ENCODE measurements at regions not wholly inside any gene's neighbourhood (a gene's known extent, or its start where the extent isn't known, plus 50 kb on each side); places are given as distances from the start of the nearest gene placed in this dataset.

DNA sequence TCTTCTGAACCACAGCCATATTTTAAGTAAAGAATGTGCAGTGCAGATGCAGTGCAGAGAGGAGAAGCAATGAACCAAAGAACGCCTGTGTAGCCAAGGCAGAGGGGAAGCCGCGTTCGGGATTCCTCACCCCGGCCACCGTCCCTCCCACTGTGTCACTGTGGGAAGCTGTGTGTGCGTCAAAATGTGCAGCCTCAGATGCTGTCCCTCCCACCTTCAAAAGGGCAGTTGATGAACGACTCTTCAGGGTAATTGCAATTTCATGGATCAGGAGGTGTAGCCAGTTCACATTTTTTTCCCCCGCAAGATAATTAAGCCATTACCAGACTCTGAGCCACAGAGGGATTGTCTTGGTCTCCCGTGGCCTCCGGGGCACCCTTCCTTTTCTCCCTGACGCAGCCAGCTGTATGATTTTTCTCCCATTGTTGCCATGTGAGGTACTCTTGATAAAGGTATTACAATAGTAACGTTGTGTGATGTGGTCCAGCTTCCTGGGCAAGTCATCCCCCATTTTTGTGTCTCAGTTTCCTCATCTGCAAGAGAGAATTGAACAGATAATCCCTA lies 190.0 kb downstream of the FOXL1 start (continued):
- TF ChIP-seq, protein P1, sequence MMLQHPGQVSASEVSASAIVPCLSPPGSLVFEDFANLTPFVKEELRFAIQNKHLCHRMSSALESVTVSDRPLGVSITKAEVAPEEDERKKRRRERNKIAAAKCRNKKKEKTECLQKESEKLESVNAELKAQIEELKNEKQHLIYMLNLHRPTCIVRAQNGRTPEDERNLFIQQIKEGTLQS (CRISPR knock-in tag; conservative IDR thresholded peaks at IDR 0.05), result no peak
- TF ChIP-seq ZNF416 (CRISPR knock-in tag; IDR thresholded peaks at IDR 0.05) (no peak), GABPB1 (CRISPR knock-in tag; IDR thresholded peaks at IDR 0.05) (no peak), NFE2L1 (CRISPR knock-in tag; IDR thresholded peaks at IDR 0.05) (no peak), IRF2 (CRISPR knock-in tag; IDR thresholded peaks at IDR 0.05; ENCODE audit: borderline replicate concordance, low read depth) (no peak)
- TF ChIP-seq, protein P2, sequence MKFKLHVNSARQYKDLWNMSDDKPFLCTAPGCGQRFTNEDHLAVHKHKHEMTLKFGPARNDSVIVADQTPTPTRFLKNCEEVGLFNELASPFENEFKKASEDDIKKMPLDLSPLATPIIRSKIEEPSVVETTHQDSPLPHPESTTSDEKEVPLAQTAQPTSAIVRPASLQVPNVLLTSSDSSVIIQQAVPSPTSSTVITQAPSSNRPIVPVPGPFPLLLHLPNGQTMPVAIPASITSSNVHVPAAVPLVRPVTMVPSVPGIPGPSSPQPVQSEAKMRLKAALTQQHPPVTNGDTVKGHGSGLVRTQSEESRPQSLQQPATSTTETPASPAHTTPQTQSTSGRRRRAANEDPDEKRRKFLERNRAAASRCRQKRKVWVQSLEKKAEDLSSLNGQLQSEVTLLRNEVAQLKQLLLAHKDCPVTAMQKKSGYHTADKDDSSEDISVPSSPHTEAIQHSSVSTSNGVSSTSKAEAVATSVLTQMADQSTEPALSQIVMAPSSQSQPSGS (CRISPR knock-in tag; IDR thresholded peaks at IDR 0.05; ENCODE audit: borderline replicate concordance, low read depth), result no peak
- TF ChIP-seq, protein P3, sequence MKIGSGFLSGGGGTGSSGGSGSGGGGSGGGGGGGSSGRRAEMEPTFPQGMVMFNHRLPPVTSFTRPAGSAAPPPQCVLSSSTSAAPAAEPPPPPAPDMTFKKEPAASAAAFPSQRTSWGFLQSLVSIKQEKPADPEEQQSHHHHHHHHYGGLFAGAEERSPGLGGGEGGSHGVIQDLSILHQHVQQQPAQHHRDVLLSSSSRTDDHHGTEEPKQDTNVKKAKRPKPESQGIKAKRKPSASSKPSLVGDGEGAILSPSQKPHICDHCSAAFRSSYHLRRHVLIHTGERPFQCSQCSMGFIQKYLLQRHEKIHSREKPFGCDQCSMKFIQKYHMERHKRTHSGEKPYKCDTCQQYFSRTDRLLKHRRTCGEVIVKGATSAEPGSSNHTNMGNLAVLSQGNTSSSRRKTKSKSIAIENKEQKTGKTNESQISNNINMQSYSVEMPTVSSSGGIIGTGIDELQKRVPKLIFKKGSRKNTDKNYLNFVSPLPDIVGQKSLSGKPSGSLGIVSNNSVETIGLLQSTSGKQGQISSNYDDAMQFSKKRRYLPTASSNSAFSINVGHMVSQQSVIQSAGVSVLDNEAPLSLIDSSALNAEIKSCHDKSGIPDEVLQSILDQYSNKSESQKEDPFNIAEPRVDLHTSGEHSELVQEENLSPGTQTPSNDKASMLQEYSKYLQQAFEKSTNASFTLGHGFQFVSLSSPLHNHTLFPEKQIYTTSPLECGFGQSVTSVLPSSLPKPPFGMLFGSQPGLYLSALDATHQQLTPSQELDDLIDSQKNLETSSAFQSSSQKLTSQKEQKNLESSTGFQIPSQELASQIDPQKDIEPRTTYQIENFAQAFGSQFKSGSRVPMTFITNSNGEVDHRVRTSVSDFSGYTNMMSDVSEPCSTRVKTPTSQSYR (CRISPR knock-in tag; IDR thresholded peaks at IDR 0.05), result no peak

DNA sequence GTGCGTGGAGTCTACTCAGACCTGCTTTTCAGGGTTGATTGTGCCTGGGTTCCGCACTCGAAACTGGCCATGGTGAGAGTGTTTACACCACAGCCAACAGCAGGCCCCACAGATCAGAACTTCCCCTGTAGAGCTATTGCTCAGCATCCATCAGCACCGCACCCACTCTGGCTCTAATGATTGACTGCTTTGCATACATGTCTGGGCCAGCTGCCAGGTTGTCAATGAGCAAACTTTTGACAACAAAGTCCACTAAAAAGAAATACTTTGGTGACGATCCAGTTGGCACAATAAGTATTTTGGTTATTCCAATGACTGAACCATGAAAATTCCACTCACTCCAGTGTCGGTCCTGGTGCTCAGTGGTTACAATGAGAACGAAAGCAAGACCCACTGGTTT lies 190.7 kb downstream of the FOXL1 start:
- DNase-seq (ENCODE audit: low spot score) (no peak), ATAC-seq (no peak)
- no peak overlapping the region for H3K27ac Mint-ChIP-seq
- POLR2A ChIA-PET, result no interaction called here
- H3K4me3 Mint-ChIP-seq, result no peak overlapping the region
- H3K27me3 Mint-ChIP-seq (ENCODE audit: low read depth), result peaks cover 5% of the 10 kb centered on the region; the same call in 1 of the 2 replicates
- no peak for TF ChIP-seq ESRRA (CRISPR knock-in tag; IDR thresholded peaks at IDR 0.05; ENCODE audit: borderline replicate concordance)
- CTCF ChIA-PET, result interaction anchor here (0.6 kb wide), 1 partner anchor 1083 kb away, joined by 6 read pairs; no protein-coding TSS in a partner anchor
- H3K9me3 Mint-ChIP-seq, result peaks cover 5% of the 10 kb centered on the region; the same call in 1 of the 2 replicates
- peaks cover 24% of the 10 kb centered on the region for H3K4me1 Mint-ChIP-seq
- no peaks in the 10 kb centered on the region for H3K36me3 Mint-ChIP-seq

DNA sequence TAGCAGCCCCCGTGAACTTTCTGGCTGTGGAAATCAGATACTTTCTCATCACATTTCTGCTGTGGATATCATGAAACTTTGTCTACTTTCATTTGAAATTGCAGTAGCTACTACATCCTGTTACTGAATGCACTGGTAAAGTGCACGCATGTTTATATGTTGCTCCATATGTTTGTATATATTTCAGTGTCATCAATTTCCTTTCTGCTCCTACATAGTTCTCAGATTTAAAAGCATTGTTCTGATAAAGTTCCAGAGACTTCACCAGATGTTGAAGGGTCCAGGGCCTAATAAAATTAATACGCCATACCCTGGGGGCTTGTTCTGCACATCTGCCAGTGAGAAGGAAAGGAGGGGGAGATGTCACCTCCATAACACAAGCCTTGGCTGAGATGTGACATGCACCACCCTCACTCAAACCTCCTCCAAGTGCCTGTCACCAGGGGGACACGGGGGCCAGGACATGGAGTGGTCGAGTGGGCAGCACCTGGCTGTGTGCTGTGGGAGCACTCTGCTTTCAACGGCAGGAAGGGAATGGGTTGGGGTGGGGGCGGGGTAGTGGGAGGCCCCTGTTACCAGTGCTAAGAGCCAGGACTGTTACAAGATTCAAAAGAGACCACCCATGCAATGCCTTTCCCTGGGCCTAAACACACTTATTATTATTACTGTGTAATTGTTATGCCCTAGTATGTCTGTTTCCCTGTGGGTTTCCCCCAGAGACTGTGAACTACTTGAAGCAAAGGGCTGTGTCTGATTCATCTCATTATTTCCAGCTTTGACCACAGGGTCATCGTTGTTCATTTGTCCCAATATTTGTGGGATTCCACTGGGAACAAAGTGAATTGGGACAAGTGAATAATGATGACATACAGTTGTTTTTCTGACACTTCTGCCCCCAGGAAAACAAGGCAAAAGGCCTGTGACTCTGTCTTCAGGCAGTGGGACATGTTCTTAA lies 193.4 kb downstream of the FOXL1 start:
- H3K36me3 Mint-ChIP-seq, result no peaks in the 10 kb centered on the region
- CTCF ChIA-PET, result interaction anchor here (2.0 kb wide), 1 partner anchor 11 kb away, joined by 12 read pairs; no protein-coding TSS in a partner anchor
- ATAC-seq (no peak), DNase-seq (ENCODE audit: low spot score) (no peak)
- H3K4me3 Mint-ChIP-seq, result no peak overlapping the region
- H3K9me3 Mint-ChIP-seq, result peaks cover 2% of the 10 kb centered on the region; the same call in 1 of the 2 replicates
- H3K27me3 Mint-ChIP-seq (ENCODE audit: low read depth), result peaks cover 5% of the 10 kb centered on the region; the same call in 1 of the 2 replicates
- POLR2A ChIA-PET, result no interaction called here
- no peak overlapping the region for H3K27ac Mint-ChIP-seq
- TF ChIP-seq ZNF423 (CRISPR knock-in tag; IDR thresholded peaks at IDR 0.05), result no peak
- TF ChIP-seq, protein P4, sequence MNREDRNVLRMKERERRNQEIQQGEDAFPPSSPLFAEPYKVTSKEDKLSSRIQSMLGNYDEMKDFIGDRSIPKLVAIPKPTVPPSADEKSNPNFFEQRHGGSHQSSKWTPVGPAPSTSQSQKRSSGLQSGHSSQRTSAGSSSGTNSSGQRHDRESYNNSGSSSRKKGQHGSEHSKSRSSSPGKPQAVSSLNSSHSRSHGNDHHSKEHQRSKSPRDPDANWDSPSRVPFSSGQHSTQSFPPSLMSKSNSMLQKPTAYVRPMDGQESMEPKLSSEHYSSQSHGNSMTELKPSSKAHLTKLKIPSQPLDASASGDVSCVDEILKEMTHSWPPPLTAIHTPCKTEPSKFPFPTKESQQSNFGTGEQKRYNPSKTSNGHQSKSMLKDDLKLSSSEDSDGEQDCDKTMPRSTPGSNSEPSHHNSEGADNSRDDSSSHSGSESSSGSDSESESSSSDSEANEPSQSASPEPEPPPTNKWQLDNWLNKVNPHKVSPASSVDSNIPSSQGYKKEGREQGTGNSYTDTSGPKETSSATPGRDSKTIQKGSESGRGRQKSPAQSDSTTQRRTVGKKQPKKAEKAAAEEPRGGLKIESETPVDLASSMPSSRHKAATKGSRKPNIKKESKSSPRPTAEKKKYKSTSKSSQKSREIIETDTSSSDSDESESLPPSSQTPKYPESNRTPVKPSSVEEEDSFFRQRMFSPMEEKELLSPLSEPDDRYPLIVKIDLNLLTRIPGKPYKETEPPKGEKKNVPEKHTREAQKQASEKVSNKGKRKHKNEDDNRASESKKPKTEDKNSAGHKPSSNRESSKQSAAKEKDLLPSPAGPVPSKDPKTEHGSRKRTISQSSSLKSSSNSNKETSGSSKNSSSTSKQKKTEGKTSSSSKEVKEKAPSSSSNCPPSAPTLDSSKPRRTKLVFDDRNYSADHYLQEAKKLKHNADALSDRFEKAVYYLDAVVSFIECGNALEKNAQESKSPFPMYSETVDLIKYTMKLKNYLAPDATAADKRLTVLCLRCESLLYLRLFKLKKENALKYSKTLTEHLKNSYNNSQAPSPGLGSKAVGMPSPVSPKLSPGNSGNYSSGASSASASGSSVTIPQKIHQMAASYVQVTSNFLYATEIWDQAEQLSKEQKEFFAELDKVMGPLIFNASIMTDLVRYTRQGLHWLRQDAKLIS (CRISPR knock-in tag; IDR thresholded peaks at IDR 0.05; ENCODE audit: borderline replicate concordance), result no peak
- no peak for TF ChIP-seq ZNF121 (CRISPR knock-in tag; IDR thresholded peaks at IDR 0.05)
- H3K4me1 Mint-ChIP-seq, result peaks cover 9% of the 10 kb centered on the region
